SKM-1 treated with dmso at 0.1 percent for 144 hours (cell line): ENCODE measurements at regions not wholly inside any gene's neighbourhood (a gene's known extent, or its start where the extent isn't known, plus 50 kb on each side); places are given as distances from the start of the nearest gene placed in this dataset.
"Not testable (repeated sequence)": the region's sequence is repeated elsewhere in the genome, so short reads cannot be mapped to it uniquely, and the experiment has no call there.

Experiments used
- DNase-seq: peaks from one replicate; lab custom pipeline; 2025; ENCODE audit not compliant: unreplicated experiment; lab: John Stamatoyannopoulos, UW

GRCh38 chr7:25436413-25436812, 208.1 kb upstream of the NPVF start:
- no peak for DNase-seq

GRCh38 chr7:25437308-25437707, 209.0 kb upstream of the NPVF start:
- no peak for DNase-seq

- no peak for DNase-seq
Measured at GRCh38 chr7:25444991-25445390, 216.7 kb upstream of the NPVF start.

GRCh38 chr7:25448301-25448700, 220.0 kb upstream of the NPVF start:
- DNase-seq: no peak

- DNase-seq: no peak
Measured at GRCh38 chr7:25454020-25454419, 225.7 kb upstream of the NPVF start.

GRCh38 chr7:25454562-25455041, 226.3 kb upstream of the NPVF start:
- DNase-seq: no peak

- DNase-seq: no peak
Measured at GRCh38 chr7:25455683-25456251, 227.5 kb upstream of the NPVF start.

GRCh38 chr7:25456467-25457171, 228.3 kb upstream of the NPVF start:
- DNase-seq: no peak

GRCh38 chr7:25459057-25459456, 230.8 kb upstream of the NPVF start:
- no peak for DNase-seq

- no peak for DNase-seq
Measured at GRCh38 chr7:25460433-25460832, 232.1 kb upstream of the NPVF start.

GRCh38 chr7:25469669-25470068, 241.4 kb upstream of the NPVF start:
- DNase-seq: no peak

- no peak for DNase-seq
Measured at GRCh38 chr7:25476863-25477499, 248.7 kb upstream of the NPVF start.

- not testable (repeated sequence) for DNase-seq
Measured at GRCh38 chr7:25478221-25478620, 249.9 kb upstream of the NPVF start.

- no peak for DNase-seq
Measured at GRCh38 chr7:25478925-25479324, 250.6 kb upstream of the NPVF start.

- DNase-seq: no peak
Measured at GRCh38 chr7:25481891-25482290, 253.6 kb upstream of the NPVF start.

GRCh38 chr7:25482631-25483030, 254.3 kb upstream of the NPVF start:
- no peak for DNase-seq

- DNase-seq: no peak
Measured at GRCh38 chr7:25485026-25485425, 256.7 kb upstream of the NPVF start.

GRCh38 chr7:25486656-25487055, 258.4 kb upstream of the NPVF start:
- no peak for DNase-seq

- no peak for DNase-seq
Measured at GRCh38 chr7:25493805-25494366, 265.6 kb upstream of the NPVF start.

GRCh38 chr7:25494896-25495295, 266.6 kb upstream of the NPVF start:
- no peak for DNase-seq

GRCh38 chr7:25495342-25496250, 267.3 kb upstream of the NPVF start:
- no peak for DNase-seq
